ENCODE measurements at regions not wholly inside any gene's neighbourhood (a gene's known extent, or its start where the extent isn't known, plus 50 kb on each side); places are given as distances from the start of the nearest gene placed in this dataset.

- TF ChIP-seq POLR2A (IDR thresholded peaks at IDR 0.05): no peak
- TF ChIP-seq CTCF (IDR thresholded peaks at IDR 0.05): no peak
- TF ChIP-seq POLR2AphosphoS5 (IDR thresholded peaks at IDR 0.05; ENCODE audit: insufficient read depth in 1 of 2, low read depth in 1 of 2): no peak
Observed at GRCh38 chr18:10056506-10056905, 142.7 kb downstream of the VAPA start.
